ENCODE measurements at regions not wholly inside any gene's neighbourhood (a gene's known extent, or its start where the extent isn't known, plus 50 kb on each side); places are given as distances from the start of the nearest gene placed in this dataset.

- no peak overlapping the region for H3K27ac ChIP-seq (ENCODE audit: low read depth, low read length)
- no peak overlapping the region for H3K4me3 ChIP-seq (ENCODE audit: low read depth in 1 of 2, low read length in 2 of 2)
- H3K4me1 ChIP-seq (ENCODE audit: control insufficient read depth in 1 of 2, insufficient read depth in 2 of 2, low read length in 2 of 2): peaks cover 23 to 30% of the 10 kb centered on the region in 2 donors
- no peaks in the 10 kb centered on the region for H3K27me3 ChIP-seq (ENCODE audit: control insufficient read depth in 1 of 2, insufficient read depth in 2 of 2, low read length in 2 of 2)
- no peaks in the 10 kb centered on the region for H3K36me3 ChIP-seq (ENCODE audit: control insufficient read depth in 1 of 2, insufficient read depth in 2 of 2, low read length in 2 of 2)
- H3K9me3 ChIP-seq (ENCODE audit: control insufficient read depth in 1 of 2, low read length in 2 of 2): no peaks in the 10 kb centered on the region
- H3K9ac ChIP-seq (ENCODE audit: low read depth in 1 of 2, low read length in 2 of 2): no peak overlapping the region
Observed at GRCh38 chr1:178572604-178573003, 59.7 kb downstream of the TEX35 start.

DNA sequence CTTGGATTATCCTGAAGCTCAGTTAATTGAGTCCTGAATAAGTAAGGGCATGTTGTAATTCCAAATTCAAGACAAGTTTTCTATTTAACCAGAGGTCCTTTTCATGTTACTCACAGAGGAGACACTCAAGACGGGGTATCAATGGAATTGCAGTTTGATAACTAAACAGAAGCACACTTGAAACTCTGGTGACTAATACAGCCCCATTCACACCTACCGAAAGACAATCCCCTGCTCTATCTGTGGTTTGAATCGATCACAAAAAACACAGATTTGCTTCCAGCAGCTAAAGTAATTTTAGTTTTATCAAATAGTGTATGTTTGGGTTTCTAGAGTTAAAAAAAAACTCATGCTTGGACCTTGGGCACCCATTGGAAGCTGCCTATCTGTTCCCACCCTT is 60.4 kb downstream of the TEX35 start:
- Histone ChIP-seq H3K9me3 (ENCODE audit: control insufficient read depth in 1 of 2, low read length in 2 of 2) (no peaks in the 10 kb centered on the region), H3K4me1 (ENCODE audit: control insufficient read depth in 1 of 2, insufficient read depth in 2 of 2, low read length in 2 of 2) (peaks cover 23 to 30% of the 10 kb centered on the region in 2 donors), H3K4me3 (ENCODE audit: low read depth in 1 of 2, low read length in 2 of 2) (no peak overlapping the region), H3K27ac (ENCODE audit: low read depth, low read length) (no peak overlapping the region), H3K36me3 (ENCODE audit: control insufficient read depth in 1 of 2, insufficient read depth in 2 of 2, low read length in 2 of 2) (no peaks in the 10 kb centered on the region), H3K27me3 (ENCODE audit: control insufficient read depth in 1 of 2, insufficient read depth in 2 of 2, low read length in 2 of 2) (no peaks in the 10 kb centered on the region), H3K9ac (ENCODE audit: low read depth in 1 of 2, low read length in 2 of 2) (no peak overlapping the region)

GRCh38 chr1:178574345-178574744 is 61.4 kb downstream of the TEX35 start:
- Histone ChIP-seq H3K9ac (ENCODE audit: low read depth in 1 of 2, low read length in 2 of 2) (no peak overlapping the region), H3K27me3 (ENCODE audit: control insufficient read depth in 1 of 2, insufficient read depth in 2 of 2, low read length in 2 of 2) (no peaks in the 10 kb centered on the region), H3K9me3 (ENCODE audit: control insufficient read depth in 1 of 2, low read length in 2 of 2) (no peaks in the 10 kb centered on the region), H3K36me3 (ENCODE audit: control insufficient read depth in 1 of 2, insufficient read depth in 2 of 2, low read length in 2 of 2) (no peaks in the 10 kb centered on the region), H3K27ac (ENCODE audit: low read depth, low read length) (no peak overlapping the region), H3K4me3 (ENCODE audit: low read depth in 1 of 2, low read length in 2 of 2) (peak overlapping the region in 1 of 2 donors; percentile 1), H3K4me1 (ENCODE audit: control insufficient read depth in 1 of 2, insufficient read depth in 2 of 2, low read length in 2 of 2) (peaks cover 23 to 30% of the 10 kb centered on the region in 2 donors)

DNA sequence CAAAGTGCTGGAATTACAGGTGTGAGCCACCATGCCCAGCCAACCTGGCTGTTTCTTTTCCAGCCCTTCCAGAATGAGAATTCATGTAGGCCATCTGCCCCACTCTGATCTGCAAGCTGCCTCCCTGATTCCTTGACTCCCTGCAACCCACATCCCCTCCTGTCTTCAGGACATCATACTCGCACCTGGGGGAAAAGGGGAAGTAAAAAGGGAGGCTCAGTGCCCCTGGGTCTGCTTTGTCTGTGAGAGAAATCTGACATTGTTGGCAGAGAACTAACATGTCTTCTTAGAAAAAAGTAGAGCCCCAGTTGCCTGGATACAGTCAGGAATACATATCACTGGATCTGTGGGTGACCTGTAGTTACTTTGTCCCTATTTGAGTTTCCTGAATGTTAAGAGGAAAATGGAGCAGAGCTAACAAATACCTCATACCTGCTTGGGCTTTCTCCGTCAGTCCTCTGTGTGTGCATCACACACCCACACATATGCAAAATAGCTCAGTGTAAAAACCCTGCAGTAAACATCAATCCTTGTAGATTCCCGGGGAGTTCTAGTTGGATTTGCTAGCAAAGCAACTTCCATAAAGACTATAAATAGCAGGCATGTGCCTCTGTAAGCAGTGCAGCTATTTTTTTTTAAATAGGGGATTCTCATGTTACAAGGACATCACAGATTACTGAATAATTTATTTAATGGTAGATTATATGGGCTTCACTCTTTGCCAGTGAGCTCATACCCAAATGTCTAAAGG is 62.9 kb downstream of the TEX35 start:
- Histone ChIP-seq H3K36me3 (ENCODE audit: control insufficient read depth in 1 of 2, insufficient read depth in 2 of 2, low read length in 2 of 2) (no peaks in the 10 kb centered on the region), H3K4me3 (ENCODE audit: low read depth in 1 of 2, low read length in 2 of 2) (no peak overlapping the region), H3K27me3 (ENCODE audit: control insufficient read depth in 1 of 2, insufficient read depth in 2 of 2, low read length in 2 of 2) (no peaks in the 10 kb centered on the region), H3K9ac (ENCODE audit: low read depth in 1 of 2, low read length in 2 of 2) (no peak overlapping the region), H3K9me3 (ENCODE audit: control insufficient read depth in 1 of 2, low read length in 2 of 2) (no peaks in the 10 kb centered on the region), H3K27ac (ENCODE audit: low read depth, low read length) (no peak overlapping the region), H3K4me1 (ENCODE audit: control insufficient read depth in 1 of 2, insufficient read depth in 2 of 2, low read length in 2 of 2) (peaks cover 30% of the 10 kb centered on the region in 2 donors)

DNA sequence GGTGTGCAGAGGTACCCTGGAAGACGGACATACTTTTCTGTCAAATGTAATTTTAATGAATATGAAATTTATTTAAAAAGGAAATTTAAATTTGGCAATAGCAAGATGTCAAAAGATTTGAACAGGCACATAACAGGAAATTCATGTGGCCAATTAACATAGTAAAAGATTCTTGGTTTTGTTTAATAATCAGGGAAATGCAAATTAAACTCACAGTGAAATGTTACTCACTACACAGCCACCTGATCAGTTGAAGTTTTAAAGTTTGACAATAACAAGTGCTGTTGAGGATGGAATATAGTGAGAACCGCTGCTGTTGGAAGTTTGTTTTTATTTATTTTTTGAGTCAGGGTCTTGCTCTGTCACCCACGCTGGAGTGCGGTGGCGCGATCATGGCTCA is 63.9 kb downstream of the TEX35 start:
- Histone ChIP-seq H3K4me1 (ENCODE audit: control insufficient read depth in 1 of 2, insufficient read depth in 2 of 2, low read length in 2 of 2) (peaks cover 30% of the 10 kb centered on the region in 2 donors), H3K27me3 (ENCODE audit: control insufficient read depth in 1 of 2, insufficient read depth in 2 of 2, low read length in 2 of 2) (no peaks in the 10 kb centered on the region), H3K9ac (ENCODE audit: low read depth in 1 of 2, low read length in 2 of 2) (no peak overlapping the region)

DNA sequence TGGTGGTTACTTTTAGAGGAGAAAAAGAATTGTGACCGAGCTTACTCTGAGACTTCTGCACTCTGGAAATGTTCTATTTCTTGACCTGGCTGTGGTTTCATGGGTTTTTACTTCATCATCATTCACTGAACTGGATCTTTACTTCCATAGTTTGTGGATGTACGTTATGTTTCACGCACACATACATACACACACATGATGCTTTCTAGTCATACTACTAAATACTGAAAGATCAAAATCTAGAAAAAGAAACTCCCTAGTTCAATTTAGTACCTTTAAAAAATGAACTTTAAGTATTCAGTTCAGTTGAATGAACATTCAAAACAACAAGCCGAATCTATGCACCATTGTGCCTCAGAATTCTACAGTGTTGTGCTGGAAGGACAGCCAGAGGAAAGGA is 65.0 kb downstream of the TEX35 start:
- Histone ChIP-seq H3K36me3 (ENCODE audit: control insufficient read depth in 1 of 2, insufficient read depth in 2 of 2, low read length in 2 of 2) (no peaks in the 10 kb centered on the region), H3K27me3 (ENCODE audit: control insufficient read depth in 1 of 2, insufficient read depth in 2 of 2, low read length in 2 of 2) (no peaks in the 10 kb centered on the region), H3K27ac (ENCODE audit: low read depth, low read length) (no peak overlapping the region), H3K4me3 (ENCODE audit: low read depth in 1 of 2, low read length in 2 of 2) (no peak overlapping the region), H3K9ac (ENCODE audit: low read depth in 1 of 2, low read length in 2 of 2) (peak overlapping the region in 1 of 2 donors; percentile 12), H3K4me1 (ENCODE audit: control insufficient read depth in 1 of 2, insufficient read depth in 2 of 2, low read length in 2 of 2) (peaks cover 26 to 31% of the 10 kb centered on the region in 2 donors), H3K9me3 (ENCODE audit: control insufficient read depth in 1 of 2, low read length in 2 of 2) (no peaks in the 10 kb centered on the region)

More for the DNA sequence above, 63.9 kb downstream of the TEX35 start:
- Histone ChIP-seq H3K4me3 (ENCODE audit: low read depth in 1 of 2, low read length in 2 of 2) (no peak overlapping the region), H3K27ac (ENCODE audit: low read depth, low read length) (no peak overlapping the region), H3K36me3 (ENCODE audit: control insufficient read depth in 1 of 2, insufficient read depth in 2 of 2, low read length in 2 of 2) (no peaks in the 10 kb centered on the region), H3K9me3 (ENCODE audit: control insufficient read depth in 1 of 2, low read length in 2 of 2) (no peaks in the 10 kb centered on the region)

- Histone ChIP-seq H3K36me3 (ENCODE audit: control insufficient read depth in 1 of 2, insufficient read depth in 2 of 2, low read length in 2 of 2) (no peaks in the 10 kb centered on the region), H3K9me3 (ENCODE audit: control insufficient read depth in 1 of 2, low read length in 2 of 2) (no peaks in the 10 kb centered on the region), H3K4me3 (ENCODE audit: low read depth in 1 of 2, low read length in 2 of 2) (no peak overlapping the region), H3K27me3 (ENCODE audit: control insufficient read depth in 1 of 2, insufficient read depth in 2 of 2, low read length in 2 of 2) (no peaks in the 10 kb centered on the region), H3K4me1 (ENCODE audit: control insufficient read depth in 1 of 2, insufficient read depth in 2 of 2, low read length in 2 of 2) (peaks cover 19 to 24% of the 10 kb centered on the region in 2 donors), H3K27ac (ENCODE audit: low read depth, low read length) (no peak overlapping the region), H3K9ac (ENCODE audit: low read depth in 1 of 2, low read length in 2 of 2) (no peak overlapping the region)
Observed at GRCh38 chr1:178578541-178578940, 65.6 kb downstream of the TEX35 start.

GRCh38 chr1:178579095-178579494 is 66.2 kb downstream of the TEX35 start:
- Histone ChIP-seq H3K9ac (ENCODE audit: low read depth in 1 of 2, low read length in 2 of 2) (no peak overlapping the region), H3K27ac (ENCODE audit: low read depth, low read length) (no peak overlapping the region), H3K4me1 (ENCODE audit: control insufficient read depth in 1 of 2, insufficient read depth in 2 of 2, low read length in 2 of 2) (peaks cover 15 to 19% of the 10 kb centered on the region in 2 donors), H3K36me3 (ENCODE audit: control insufficient read depth in 1 of 2, insufficient read depth in 2 of 2, low read length in 2 of 2) (no peaks in the 10 kb centered on the region), H3K27me3 (ENCODE audit: control insufficient read depth in 1 of 2, insufficient read depth in 2 of 2, low read length in 2 of 2) (no peaks in the 10 kb centered on the region), H3K4me3 (ENCODE audit: low read depth in 1 of 2, low read length in 2 of 2) (no peak overlapping the region), H3K9me3 (ENCODE audit: control insufficient read depth in 1 of 2, low read length in 2 of 2) (no peaks in the 10 kb centered on the region)

GRCh38 chr1:178579562-178579961 is 66.7 kb downstream of the TEX35 start:
- H3K9me3 ChIP-seq (ENCODE audit: control insufficient read depth in 1 of 2, low read length in 2 of 2): no peaks in the 10 kb centered on the region
- peaks cover 10 to 18% of the 10 kb centered on the region in 2 donors for H3K4me1 ChIP-seq (ENCODE audit: control insufficient read depth in 1 of 2, insufficient read depth in 2 of 2, low read length in 2 of 2)
- H3K27ac ChIP-seq (ENCODE audit: low read depth, low read length): no peak overlapping the region
- H3K9ac ChIP-seq (ENCODE audit: low read depth in 1 of 2, low read length in 2 of 2): no peak overlapping the region
- no peaks in the 10 kb centered on the region for H3K27me3 ChIP-seq (ENCODE audit: control insufficient read depth in 1 of 2, insufficient read depth in 2 of 2, low read length in 2 of 2)
- no peaks in the 10 kb centered on the region for H3K36me3 ChIP-seq (ENCODE audit: control insufficient read depth in 1 of 2, insufficient read depth in 2 of 2, low read length in 2 of 2)
- no peak overlapping the region for H3K4me3 ChIP-seq (ENCODE audit: low read depth in 1 of 2, low read length in 2 of 2)

DNA sequence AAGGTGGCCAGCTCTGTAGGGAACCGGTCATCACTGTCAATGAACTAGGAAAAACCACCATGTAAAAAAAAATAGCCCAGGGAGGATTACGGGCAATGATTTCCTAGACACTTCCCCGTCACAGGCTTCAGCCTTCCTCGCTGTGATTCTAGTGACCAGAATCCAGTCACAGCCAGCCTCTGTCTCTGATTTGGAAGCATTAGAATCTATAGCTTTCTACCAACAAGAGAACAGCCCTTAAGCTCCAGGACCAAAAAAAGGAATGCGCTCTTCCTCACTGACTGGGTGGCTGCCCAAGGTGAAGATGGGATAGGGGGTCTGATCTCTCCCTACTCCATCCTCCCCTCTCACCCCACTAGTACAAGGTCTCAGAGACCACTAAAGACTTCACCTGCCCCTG is 67.2 kb downstream of the TEX35 start:
- H3K27me3 ChIP-seq (ENCODE audit: control insufficient read depth in 1 of 2, insufficient read depth in 2 of 2, low read length in 2 of 2): no peaks in the 10 kb centered on the region
- H3K36me3 ChIP-seq (ENCODE audit: control insufficient read depth in 1 of 2, insufficient read depth in 2 of 2, low read length in 2 of 2): no peaks in the 10 kb centered on the region
- peaks cover 10 to 18% of the 10 kb centered on the region in 2 donors for H3K4me1 ChIP-seq (ENCODE audit: control insufficient read depth in 1 of 2, insufficient read depth in 2 of 2, low read length in 2 of 2)
- H3K27ac ChIP-seq (ENCODE audit: low read depth, low read length): no peak overlapping the region
- H3K9me3 ChIP-seq (ENCODE audit: control insufficient read depth in 1 of 2, low read length in 2 of 2): no peaks in the 10 kb centered on the region
- no peak overlapping the region for H3K4me3 ChIP-seq (ENCODE audit: low read depth in 1 of 2, low read length in 2 of 2)
- H3K9ac ChIP-seq (ENCODE audit: low read depth in 1 of 2, low read length in 2 of 2): no peak overlapping the region

All from duodenal mucosa (tissue), 2 donors.